K562 (cell line): ENCODE measurements at regions not wholly inside any gene's neighbourhood (a gene's known extent, or its start where the extent isn't known, plus 50 kb on each side); places are given as distances from the start of the nearest gene placed in this dataset.
A peak's percentile ranks its signal among the peaks of the same experiment; 100 is the strongest.

Experiments
- ATAC-seq: fragments of 200-7000 bp; cut with Tn5 transposase; 3 replicates; pipeline ENCODE4 v1.9.1; 2020; ENCODE audit warnings: moderate library complexity
- BruUV-seq: library from RNA; stranded (reverse); fragments of 400-500 nt; replicated peaks from 2 replicates; lab custom pipeline; 2021; lab: Mats Ljungman, UMichigan
- CTCF ChIA-PET: fragments of 300-600 bp; formaldehyde crosslinking; extraction: SDS; loops from one replicate; lab custom pipeline; 2021; ENCODE audit warnings: low intra/inter-chr PET ratio; lab: Yijun Ruan, JAX
- POLR2A ChIA-PET: fragments of 300-600, 350-650 bp; sonication (Branson Sonifier 250); formaldehyde crosslinking; extraction: SDS; loops from one replicate; lab custom pipeline; 2021; ENCODE audit warnings: antibody characterized with exemption, inconsistent platforms; lab: Yijun Ruan, JAX
- DNase-seq, 4 experiments: peaks; one replicate each; pipeline versions ENCODE4 v3.0.0 to v3.0.0-alpha.2; 2011 to 2018; ENCODE audit warnings: low spot score in 3 of 4, mixed read lengths in 3 of 4; ENCODE audit errors: extremely low read depth in 1 of 4
- FAIRE-seq: peaks from 2 replicates; lab custom pipeline; 2011; peaks lifted over from hg19 to GRCh38; lab: Jason Lieb, UNC
- H2AFZ ChIP-seq: 2 replicates; pipeline ENCODE4 v1.6.0; 2011; ENCODE audit warnings: low read depth, low read length, control low read depth, inconsistent platforms
- H3K27ac ChIP-seq: fragments of 200-600 bp; 3 replicates; pipeline ENCODE4 v1.8.0; 2011; ENCODE audit warnings: low read depth, mild to moderate bottlenecking, control low read depth, inconsistent platforms, low read length, moderate library complexity, mixed read lengths; ENCODE audit errors: extremely low read depth
- H3K27me3 ChIP-seq, 2 experiments: fragments of 300-600 bp in 1 of 2; 2 replicates in 1 of 2; 3 replicates in 1 of 2; pipeline versions ENCODE4 v1.6.0 to v1.8.0; 2011; ENCODE audit warnings: inconsistent platforms in 2 of 2, low read length in 2 of 2, mild to moderate bottlenecking in 1 of 2, mixed read lengths in 1 of 2, moderate library complexity in 1 of 2; ENCODE audit not compliant: control insufficient read depth in 2 of 2, insufficient read depth in 2 of 2
- H3K36me3 ChIP-seq: fragments of 300-600 bp; 3 replicates; pipeline ENCODE4 v1.8.0; 2011; ENCODE audit warnings: mild to moderate bottlenecking, low read length, inconsistent platforms; ENCODE audit not compliant: control insufficient read depth, insufficient read depth
- H3K4me1 ChIP-seq, 2 experiments: fragments of 200-600 bp in 1 of 2; replicated peaks in 1 of 2; 2 replicates in 1 of 2; 3 replicates in 1 of 2; pipeline versions ENCODE4 v1.5.1 to v1.8.0; 2011; ENCODE audit warnings: inconsistent platforms in 2 of 2, low read length in 2 of 2, mild to moderate bottlenecking in 1 of 2, mixed read lengths in 1 of 2, moderate library complexity in 1 of 2; ENCODE audit not compliant: control insufficient read depth in 2 of 2, insufficient read depth in 2 of 2
- H3K4me2 ChIP-seq: 2 replicates; pipeline ENCODE4 v1.6.1; 2011; ENCODE audit warnings: low read length, control low read depth, inconsistent platforms, mixed read lengths; ENCODE audit not compliant: insufficient read depth
- H3K4me3 ChIP-seq: fragments of 200-600 bp; sonication (generic), shearing (Covaris generic); 2 replicates; pipeline ENCODE4 v1.5.1; 2016; ENCODE audit warnings: control low read depth, inconsistent platforms
- H3K79me2 ChIP-seq: fragments of 200-600 bp; 3 replicates; pipeline ENCODE4 v1.8.0; 2011; ENCODE audit warnings: low read length, inconsistent platforms; ENCODE audit not compliant: control insufficient read depth, insufficient read depth
- H3K9ac ChIP-seq, 2 experiments: 2 replicates each; pipeline versions ENCODE4 v1.6.0 to v1.6.1; 2011; ENCODE audit warnings: low read depth in 2 of 2, low read length in 2 of 2, control low read depth in 1 of 2, inconsistent platforms in 1 of 2, mild to moderate bottlenecking in 1 of 2, mixed read lengths in 1 of 2; ENCODE audit not compliant: insufficient read depth in 1 of 2
- H3K9me1 ChIP-seq: one replicate; pipeline ENCODE4 v1.6.0; 2011; ENCODE audit warnings: inconsistent platforms, mild to moderate bottlenecking, low read length, moderate library complexity; ENCODE audit not compliant: control insufficient read depth, insufficient read depth
- H3K9me3 ChIP-seq: replicated peaks from 2 replicates; pipeline ENCODE4 v1.5.1; 2011; ENCODE audit warnings: low read depth, low read length, inconsistent platforms; ENCODE audit not compliant: control insufficient read depth, insufficient read depth
- H4K20me1 ChIP-seq: replicated peaks from 2 replicates; pipeline ENCODE4 v1.6.1; 2011; ENCODE audit warnings: low read length, inconsistent platforms, mixed read lengths; ENCODE audit not compliant: control insufficient read depth, insufficient read depth
- BRD9 ChIP-seq: fragments of 450-650 bp; IDR thresholded peaks from 2 replicates; pipeline ENCODE4 v1.6.1; 2018; ENCODE audit warnings: low read depth; ENCODE audit not compliant: partially characterized antibody
- CBX3 ChIP-seq, 2 experiments: IDR thresholded peaks; 1 replicate in 1 of 2; 2 replicates in 1 of 2; pipeline ENCODE4 v1.6.1; 2012; ENCODE audit warnings: inconsistent platforms in 2 of 2, low read length in 2 of 2, borderline replicate concordance in 1 of 2, control low read depth in 1 of 2
- HMBOX1 ChIP-seq: sonication (generic); IDR thresholded peaks from 2 replicates; pipeline ENCODE4 v1.6.1; 2016
- MECOM ChIP-seq: fragments of 250-450 bp; sonication (Bioruptor Pico); IDR thresholded peaks from 2 replicates; pipeline ENCODE4 v1.8.0; 2022; ENCODE audit warnings: inconsistent platforms
- MTA3 ChIP-seq: fragments of 450-650 bp; formaldehyde crosslinking; IDR thresholded peaks from 2 replicates; pipeline ENCODE4 v1.6.1; 2017; ENCODE audit warnings: mild to moderate bottlenecking, borderline replicate concordance
- NBN ChIP-seq: fragments of 450-650 bp; IDR thresholded peaks from 2 replicates; pipeline ENCODE4 v1.6.1; 2016; ENCODE audit warnings: low read depth, mild to moderate bottlenecking
- POLR3G ChIP-seq: IDR thresholded peaks from 2 replicates; pipeline ENCODE4 v1.6.1; 2011; ENCODE audit not compliant: insufficient read length, insufficient replicate concordance; ENCODE audit errors: extremely low read depth
- PRDM10 ChIP-seq: fragments of 450-650 bp; IDR thresholded peaks from 2 replicates; pipeline ENCODE4 v1.6.1; 2018; ENCODE audit not compliant: partially characterized antibody
- SMARCE1 ChIP-seq: fragments of 450-650 bp; IDR thresholded peaks from 2 replicates; pipeline ENCODE4 v1.7.1; 2016; ENCODE audit warnings: mild to moderate bottlenecking
- WGBS: fragments of 100-300 bp; shearing (Covaris generic); methylation state at CpG from one replicate; pipeline ENCODE4 v1.1.6; 2016; ENCODE audit warnings: low coverage, mixed read lengths; ENCODE audit not compliant: insufficient coverage; ENCODE audit errors: missing lambda C conversion rate; 5-methylcytosine and 5-hydroxymethylcytosine counted together
- in situ Hi-C: fragments of 300-500 bp; cut with MboI; formaldehyde crosslinking; loops from 4 replicates; pipeline ENCODE4 v1.15.0; 2018; ENCODE audit warnings: inconsistent platforms, mixed read lengths
- intact Hi-C: fragments of 100-400 bp; cut with micrococcal nuclease; formaldehyde crosslinking; loops from 2 replicates; pipeline ENCODE4 v1.14.2; 2022

GRCh38 chrX:10819973-10820372, 199.6 kb upstream of the MID1 start (continued):
- TF ChIP-seq PRDM10 (peak; percentile 23), NBN (no peak), MTA3 (0 out of 2 replicates have a peak, but pooled peaks have one; percentile 60), MECOM (CRISPR knock-in tag) (no peak), BRD9 (no peak), CBX3 (IDR thresholded peaks at IDR 0.05; ENCODE audit: borderline replicate concordance in 1 of 2, low read length in 2 of 2) (0 out of 3 replicates have a peak, but pooled peaks of 1 of the 2 experiments have one; percentile 24), SMARCE1 (peak; percentile 94)
- TF ChIP-seq, all 486 proteins: peak for 61

- Histone ChIP-seq H3K27ac (no peak overlapping the region), H3K79me2 (no peaks in the 10 kb centered on the region), H3K4me2 (no peak overlapping the region), H3K4me3 (no peak overlapping the region), H3K27me3 (no peaks in the 10 kb centered on the region), H4K20me1 (no peaks in the 10 kb centered on the region), H3K9ac (no peak overlapping the region), H3K9me3 (no peaks in the 10 kb centered on the region), H3K9me1 (no peaks in the 10 kb centered on the region), H2AFZ (no peak overlapping the region), H3K4me1 (peaks cover 0 to 14% of the 10 kb centered on the region in 2 experiments; a peak in 2 of 5 replicates), H3K36me3 (no peaks in the 10 kb centered on the region)
- POLR2A ChIA-PET = no interaction called here
- no peak for DNase-seq
- FAIRE-seq = no peak
- ATAC-seq = no peak
- in situ Hi-C loops (no loop called here), intact Hi-C loops (no loop called here)
- WGBS = 61% methylated on average over 3 of the region's 3 CpGs
- BruUV-seq = no TSS peak
- TF ChIP-seq HMBOX1 (0 out of 2 replicates have a peak, but pooled peaks have one; percentile 53), POLR3G (no peak)
- CTCF ChIA-PET = no interaction called here
Measured at GRCh38 chrX:10821293-10821692, 200.9 kb upstream of the MID1 start.
